ENCODE measurements at regions not wholly inside any gene's neighbourhood (a gene's known extent, or its start where the extent isn't known, plus 50 kb on each side); places are given as distances from the start of the nearest gene placed in this dataset.

DNA sequence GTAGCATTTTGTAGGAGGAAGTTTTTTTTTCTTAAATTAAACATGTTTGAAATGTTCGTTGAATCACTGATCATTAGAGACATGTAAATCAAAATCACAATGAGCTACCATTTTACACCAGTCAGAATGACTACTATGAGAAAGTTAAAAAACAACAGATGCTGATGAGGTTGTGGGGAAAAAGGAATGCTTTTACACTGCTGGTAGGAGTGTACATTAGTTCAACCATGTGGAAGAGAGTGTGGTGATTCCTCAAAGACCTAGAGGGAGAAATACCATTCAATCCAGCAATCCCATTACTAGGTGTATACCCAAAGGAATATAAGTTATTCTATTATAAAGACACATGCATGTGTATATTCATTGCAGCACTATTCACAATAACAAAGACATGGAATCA is 122.0 kb upstream of the ARGLU1 start:
- ChIA-PET CTCF (no interaction called here), POLR2A (no interaction called here)
- no peak for TF ChIP-seq ZFHX2 (tag by site-specific recombination; conservative IDR thresholded peaks at IDR 0.05)
- TF ChIP-seq, protein P1, sequence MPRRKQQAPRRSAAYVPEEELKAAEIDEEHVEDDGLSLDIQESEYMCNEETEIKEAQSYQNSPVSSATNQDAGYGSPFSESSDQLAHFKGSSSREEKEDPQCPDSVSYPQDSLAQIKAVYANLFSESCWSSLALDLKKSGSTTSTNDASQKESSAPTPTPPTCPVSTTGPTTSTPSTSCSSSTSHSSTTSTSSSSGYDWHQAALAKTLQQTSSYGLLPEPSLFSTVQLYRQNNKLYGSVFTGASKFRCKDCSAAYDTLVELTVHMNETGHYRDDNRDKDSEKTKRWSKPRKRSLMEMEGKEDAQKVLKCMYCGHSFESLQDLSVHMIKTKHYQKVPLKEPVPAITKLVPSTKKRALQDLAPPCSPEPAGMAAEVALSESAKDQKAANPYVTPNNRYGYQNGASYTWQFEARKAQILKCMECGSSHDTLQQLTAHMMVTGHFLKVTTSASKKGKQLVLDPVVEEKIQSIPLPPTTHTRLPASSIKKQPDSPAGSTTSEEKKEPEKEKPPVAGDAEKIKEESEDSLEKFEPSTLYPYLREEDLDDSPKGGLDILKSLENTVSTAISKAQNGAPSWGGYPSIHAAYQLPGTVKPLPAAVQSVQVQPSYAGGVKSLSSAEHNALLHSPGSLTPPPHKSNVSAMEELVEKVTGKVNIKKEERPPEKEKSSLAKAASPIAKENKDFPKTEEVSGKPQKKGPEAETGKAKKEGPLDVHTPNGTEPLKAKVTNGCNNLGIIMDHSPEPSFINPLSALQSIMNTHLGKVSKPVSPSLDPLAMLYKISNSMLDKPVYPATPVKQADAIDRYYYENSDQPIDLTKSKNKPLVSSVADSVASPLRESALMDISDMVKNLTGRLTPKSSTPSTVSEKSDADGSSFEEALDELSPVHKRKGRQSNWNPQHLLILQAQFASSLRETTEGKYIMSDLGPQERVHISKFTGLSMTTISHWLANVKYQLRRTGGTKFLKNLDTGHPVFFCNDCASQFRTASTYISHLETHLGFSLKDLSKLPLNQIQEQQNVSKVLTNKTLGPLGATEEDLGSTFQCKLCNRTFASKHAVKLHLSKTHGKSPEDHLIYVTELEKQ (tag by site-specific recombination; IDR thresholded peaks at IDR 0.05; ENCODE audit: borderline replicate concordance), result no peak
- TF ChIP-seq ZNF133 (tag by site-specific recombination; IDR thresholded peaks at IDR 0.05), result no peak
- TF ChIP-seq ZNF248 (tag by site-specific recombination; IDR thresholded peaks at IDR 0.05), result no peak
- no peak for TF ChIP-seq GLI4 (tag by site-specific recombination; IDR thresholded peaks at IDR 0.05)
- TF ChIP-seq, protein P2, sequence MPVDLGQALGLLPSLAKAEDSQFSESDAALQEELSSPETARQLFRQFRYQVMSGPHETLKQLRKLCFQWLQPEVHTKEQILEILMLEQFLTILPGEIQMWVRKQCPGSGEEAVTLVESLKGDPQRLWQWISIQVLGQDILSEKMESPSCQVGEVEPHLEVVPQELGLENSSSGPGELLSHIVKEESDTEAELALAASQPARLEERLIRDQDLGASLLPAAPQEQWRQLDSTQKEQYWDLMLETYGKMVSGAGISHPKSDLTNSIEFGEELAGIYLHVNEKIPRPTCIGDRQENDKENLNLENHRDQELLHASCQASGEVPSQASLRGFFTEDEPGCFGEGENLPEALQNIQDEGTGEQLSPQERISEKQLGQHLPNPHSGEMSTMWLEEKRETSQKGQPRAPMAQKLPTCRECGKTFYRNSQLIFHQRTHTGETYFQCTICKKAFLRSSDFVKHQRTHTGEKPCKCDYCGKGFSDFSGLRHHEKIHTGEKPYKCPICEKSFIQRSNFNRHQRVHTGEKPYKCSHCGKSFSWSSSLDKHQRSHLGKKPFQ (tag by site-specific recombination; IDR thresholded peaks at IDR 0.05), result no peak
- TF ChIP-seq GLIS1 (tag by site-specific recombination; IDR thresholded peaks at IDR 0.05), result no peak
- TF ChIP-seq, protein P3, sequence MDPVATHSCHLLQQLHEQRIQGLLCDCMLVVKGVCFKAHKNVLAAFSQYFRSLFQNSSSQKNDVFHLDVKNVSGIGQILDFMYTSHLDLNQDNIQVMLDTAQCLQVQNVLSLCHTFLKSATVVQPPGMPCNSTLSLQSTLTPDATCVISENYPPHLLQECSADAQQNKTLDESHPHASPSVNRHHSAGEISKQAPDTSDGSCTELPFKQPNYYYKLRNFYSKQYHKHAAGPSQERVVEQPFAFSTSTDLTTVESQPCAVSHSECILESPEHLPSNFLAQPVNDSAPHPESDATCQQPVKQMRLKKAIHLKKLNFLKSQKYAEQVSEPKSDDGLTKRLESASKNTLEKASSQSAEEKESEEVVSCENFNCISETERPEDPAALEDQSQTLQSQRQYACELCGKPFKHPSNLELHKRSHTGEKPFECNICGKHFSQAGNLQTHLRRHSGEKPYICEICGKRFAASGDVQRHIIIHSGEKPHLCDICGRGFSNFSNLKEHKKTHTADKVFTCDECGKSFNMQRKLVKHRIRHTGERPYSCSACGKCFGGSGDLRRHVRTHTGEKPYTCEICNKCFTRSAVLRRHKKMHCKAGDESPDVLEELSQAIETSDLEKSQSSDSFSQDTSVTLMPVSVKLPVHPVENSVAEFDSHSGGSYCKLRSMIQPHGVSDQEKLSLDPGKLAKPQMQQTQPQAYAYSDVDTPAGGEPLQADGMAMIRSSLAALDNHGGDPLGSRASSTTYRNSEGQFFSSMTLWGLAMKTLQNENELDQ (tag by site-specific recombination; IDR thresholded peaks at IDR 0.05; ENCODE audit: low read depth), result no peak
- TF ChIP-seq YY1 (tag by site-specific recombination; IDR thresholded peaks at IDR 0.05), result no peak
- TF ChIP-seq, protein P4, sequence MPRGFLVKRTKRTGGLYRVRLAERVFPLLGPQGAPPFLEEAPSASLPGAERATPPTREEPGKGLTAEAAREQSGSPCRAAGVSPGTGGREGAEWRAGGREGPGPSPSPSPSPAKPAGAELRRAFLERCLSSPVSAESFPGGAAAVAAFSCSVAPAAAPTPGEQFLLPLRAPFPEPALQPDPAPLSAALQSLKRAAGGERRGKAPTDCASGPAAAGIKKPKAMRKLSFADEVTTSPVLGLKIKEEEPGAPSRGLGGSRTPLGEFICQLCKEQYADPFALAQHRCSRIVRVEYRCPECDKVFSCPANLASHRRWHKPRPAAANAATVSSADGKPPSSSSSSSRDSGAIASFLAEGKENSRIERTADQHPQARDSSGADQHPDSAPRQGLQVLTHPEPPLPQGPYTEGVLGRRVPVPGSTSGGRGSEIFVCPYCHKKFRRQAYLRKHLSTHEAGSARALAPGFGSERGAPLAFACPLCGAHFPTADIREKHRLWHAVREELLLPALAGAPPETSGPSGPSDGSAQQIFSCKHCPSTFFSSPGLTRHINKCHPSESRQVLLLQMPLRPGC (tag by site-specific recombination; IDR thresholded peaks at IDR 0.05), result no peak
- TF ChIP-seq HOXD13 (CRISPR knock-in tag; IDR thresholded peaks at IDR 0.05; ENCODE audit: borderline replicate concordance), result no peak
- Histone ChIP-seq H3K4me3 (ENCODE audit: low read depth, low read length) (no peak overlapping the region), H3K4me1 (ENCODE audit: control insufficient read depth, insufficient read depth, low read length) (no peaks in the 10 kb centered on the region), H3K36me3 (ENCODE audit: control insufficient read depth in 2 of 2, insufficient read depth in 1 of 2, low read length in 2 of 2) (no peaks in the 10 kb centered on the region), H3K27ac (ENCODE audit: extremely low read depth, low read depth, low read length) (no peak overlapping the region), H3K9me3 (ENCODE audit: control insufficient read depth, insufficient read depth, low read depth, low read length) (no peaks in the 10 kb centered on the region)

DNA sequence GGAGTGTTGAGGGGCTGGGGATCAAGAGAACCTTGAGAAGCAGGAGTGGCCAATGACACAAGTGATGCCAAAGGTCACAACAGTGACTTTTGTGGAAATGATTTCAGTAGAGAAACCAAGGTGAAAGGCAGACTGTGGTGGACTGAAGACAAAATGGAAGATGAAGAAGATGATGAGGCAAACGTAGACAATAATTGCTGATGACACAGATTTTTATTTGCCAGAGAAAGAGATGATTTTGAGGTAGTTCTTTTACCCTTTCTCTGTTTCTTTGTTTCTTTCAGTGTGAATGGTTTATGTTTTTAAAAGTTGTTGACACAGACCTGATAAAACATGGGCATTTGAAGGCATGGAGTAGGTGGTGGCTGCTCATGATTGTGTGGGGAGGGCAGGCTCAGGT is 121.0 kb upstream of the ARGLU1 start:
- CTCF ChIA-PET, result no interaction called here
- TF ChIP-seq ZNF677 (tag by site-specific recombination; IDR thresholded peaks at IDR 0.05) (no peak), ZBTB1 (tag by site-specific recombination; IDR thresholded peaks at IDR 0.05) (no peak), ZNF155 (tag by site-specific recombination; IDR thresholded peaks at IDR 0.05) (no peak), ZNF549 (tag by site-specific recombination; IDR thresholded peaks at IDR 0.05) (no peak), ZSCAN16 (tag by site-specific recombination; IDR thresholded peaks at IDR 0.05) (no peak), ZNF654 (tag by site-specific recombination; IDR thresholded peaks at IDR 0.05; ENCODE audit: low read depth) (no peak), GFI1B (tag by site-specific recombination; IDR thresholded peaks at IDR 0.05) (no peak), GLI2 (tag by site-specific recombination; IDR thresholded peaks at IDR 0.05; ENCODE audit: borderline replicate concordance, low read depth) (no peak), ZNF350 (tag by site-specific recombination; IDR thresholded peaks at IDR 0.05) (no peak), ZNF214 (tag by site-specific recombination; IDR thresholded peaks at IDR 0.05; ENCODE audit: borderline replicate concordance) (no peak), ZNF585B (tag by site-specific recombination; IDR thresholded peaks at IDR 0.05) (no peak)
- H3K27ac ChIP-seq (ENCODE audit: extremely low read depth, low read depth, low read length), result no peak overlapping the region
- H3K9me3 ChIP-seq (ENCODE audit: control insufficient read depth, insufficient read depth, low read depth, low read length), result no peaks in the 10 kb centered on the region
- H3K4me3 ChIP-seq (ENCODE audit: low read depth, low read length), result no peak overlapping the region
- H3K36me3 ChIP-seq (ENCODE audit: control insufficient read depth in 2 of 2, insufficient read depth in 1 of 2, low read length in 2 of 2), result no peaks in the 10 kb centered on the region
- POLR2A ChIA-PET, result no interaction called here
- no peaks in the 10 kb centered on the region for H3K4me1 ChIP-seq (ENCODE audit: control insufficient read depth, insufficient read depth, low read length)
